ENCODE measurements at regions not wholly inside any gene's neighbourhood (a gene's known extent, or its start where the extent isn't known, plus 50 kb on each side); places are given as distances from the start of the nearest gene placed in this dataset.

DNA sequence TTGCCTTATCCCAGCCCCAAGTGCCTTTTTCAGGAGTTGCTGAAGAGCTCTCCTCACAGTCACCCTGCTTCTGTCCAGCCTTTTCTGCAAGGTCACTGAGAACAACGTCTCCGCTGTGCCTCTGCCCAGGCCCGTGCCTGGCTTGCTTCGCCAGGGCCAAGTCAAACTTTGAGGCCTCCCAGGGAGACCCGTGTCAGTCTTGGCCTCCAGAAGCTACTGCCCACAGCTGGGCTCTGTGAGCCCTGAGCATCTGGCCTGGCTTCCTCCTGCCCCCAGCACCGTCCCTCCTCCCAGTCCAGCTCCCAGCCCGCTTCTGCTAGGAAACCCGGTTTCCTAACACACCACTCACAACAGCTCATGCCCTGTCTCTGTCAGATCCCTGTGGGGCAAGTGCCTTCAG, 165.9 kb downstream of the TEX29 start:
- Histone ChIP-seq H3K27ac (ENCODE audit: low read depth, low read length) (no peak overlapping the region), H3K4me2 (ENCODE audit: low read depth, low read length, poor library complexity, severe bottlenecking) (no peak overlapping the region), H3K27me3 (ENCODE audit: low read length) (no peaks in the 10 kb centered on the region), H4K20me1 (ENCODE audit: low read depth, low read length) (no peaks in the 10 kb centered on the region), H3K9me3 (ENCODE audit: insufficient read depth, low read length) (no peaks in the 10 kb centered on the region), H3K4me3 (ENCODE audit: insufficient read depth, low read length, poor library complexity, severe bottlenecking) (no peak overlapping the region), H3K9ac (ENCODE audit: low read length) (no peak overlapping the region), H2AFZ (ENCODE audit: low read depth, low read length, severe bottlenecking) (no peak overlapping the region), H3F3A (ENCODE audit: insufficient read depth) (no peaks in the 10 kb centered on the region), H3K36me3 (ENCODE audit: low read length) (no peaks in the 10 kb centered on the region), H3K79me2 (ENCODE audit: insufficient read depth, low read length) (no peaks in the 10 kb centered on the region), H3K9me2 (replicated peaks; ENCODE audit: insufficient read depth, low read length) (no peaks in the 10 kb centered on the region)
- TF ChIP-seq, protein P1, sequence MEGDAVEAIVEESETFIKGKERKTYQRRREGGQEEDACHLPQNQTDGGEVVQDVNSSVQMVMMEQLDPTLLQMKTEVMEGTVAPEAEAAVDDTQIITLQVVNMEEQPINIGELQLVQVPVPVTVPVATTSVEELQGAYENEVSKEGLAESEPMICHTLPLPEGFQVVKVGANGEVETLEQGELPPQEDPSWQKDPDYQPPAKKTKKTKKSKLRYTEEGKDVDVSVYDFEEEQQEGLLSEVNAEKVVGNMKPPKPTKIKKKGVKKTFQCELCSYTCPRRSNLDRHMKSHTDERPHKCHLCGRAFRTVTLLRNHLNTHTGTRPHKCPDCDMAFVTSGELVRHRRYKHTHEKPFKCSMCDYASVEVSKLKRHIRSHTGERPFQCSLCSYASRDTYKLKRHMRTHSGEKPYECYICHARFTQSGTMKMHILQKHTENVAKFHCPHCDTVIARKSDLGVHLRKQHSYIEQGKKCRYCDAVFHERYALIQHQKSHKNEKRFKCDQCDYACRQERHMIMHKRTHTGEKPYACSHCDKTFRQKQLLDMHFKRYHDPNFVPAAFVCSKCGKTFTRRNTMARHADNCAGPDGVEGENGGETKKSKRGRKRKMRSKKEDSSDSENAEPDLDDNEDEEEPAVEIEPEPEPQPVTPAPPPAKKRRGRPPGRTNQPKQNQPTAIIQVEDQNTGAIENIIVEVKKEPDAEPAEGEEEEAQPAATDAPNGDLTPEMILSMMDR (IDR thresholded peaks at IDR 0.05; ENCODE audit: insufficient read depth, low read length, poor library complexity, severe bottlenecking), result no peak
- TF ChIP-seq EZH2phosphoT487 (conservative IDR thresholded peaks at IDR 0.05; ENCODE audit: low read length), result no peak

GRCh38 chr13:111486801-111487200, 166.4 kb downstream of the TEX29 start:
- Histone ChIP-seq H3K36me3 (ENCODE audit: low read length) (no peaks in the 10 kb centered on the region), H3K9me2 (replicated peaks; ENCODE audit: insufficient read depth, low read length) (no peaks in the 10 kb centered on the region), H3K4me3 (ENCODE audit: insufficient read depth, low read length, poor library complexity, severe bottlenecking) (no peak overlapping the region), H3K4me2 (ENCODE audit: low read depth, low read length, poor library complexity, severe bottlenecking) (no peak overlapping the region), H3K27ac (ENCODE audit: low read depth, low read length) (no peak overlapping the region), H3K27me3 (ENCODE audit: low read length) (no peaks in the 10 kb centered on the region), H2AFZ (ENCODE audit: low read depth, low read length, severe bottlenecking) (no peak overlapping the region), H3K9ac (ENCODE audit: low read length) (no peak overlapping the region), H3F3A (ENCODE audit: insufficient read depth) (no peaks in the 10 kb centered on the region), H4K20me1 (ENCODE audit: low read depth, low read length) (no peaks in the 10 kb centered on the region), H3K9me3 (ENCODE audit: insufficient read depth, low read length) (no peaks in the 10 kb centered on the region), H3K79me2 (ENCODE audit: insufficient read depth, low read length) (no peaks in the 10 kb centered on the region)
- TF ChIP-seq, protein P1 (IDR thresholded peaks at IDR 0.05; ENCODE audit: insufficient read depth, low read length, poor library complexity, severe bottlenecking), result no peak
- TF ChIP-seq EZH2phosphoT487 (conservative IDR thresholded peaks at IDR 0.05; ENCODE audit: low read length), result no peak

GRCh38 chr13:111488486-111489132, 168.2 kb downstream of the TEX29 start:
- H3K9ac ChIP-seq (ENCODE audit: low read length), result no peak overlapping the region
- H3K79me2 ChIP-seq (ENCODE audit: insufficient read depth, low read length), result no peaks in the 10 kb centered on the region
- no peaks in the 10 kb centered on the region for H3K27me3 ChIP-seq (ENCODE audit: low read length)
- H3K27ac ChIP-seq (ENCODE audit: low read depth, low read length), result no peak overlapping the region
- no peak overlapping the region for H3K4me3 ChIP-seq (ENCODE audit: insufficient read depth, low read length, poor library complexity, severe bottlenecking)
- no peaks in the 10 kb centered on the region for H3F3A ChIP-seq (ENCODE audit: insufficient read depth)
- no peaks in the 10 kb centered on the region for H4K20me1 ChIP-seq (ENCODE audit: low read depth, low read length)
- no peaks in the 10 kb centered on the region for H3K9me3 ChIP-seq (ENCODE audit: insufficient read depth, low read length)
- TF ChIP-seq EZH2phosphoT487 (conservative IDR thresholded peaks at IDR 0.05; ENCODE audit: low read length), result no peak
- TF ChIP-seq, protein P1 (IDR thresholded peaks at IDR 0.05; ENCODE audit: insufficient read depth, low read length, poor library complexity, severe bottlenecking), result no peak
- no peak overlapping the region for H2AFZ ChIP-seq (ENCODE audit: low read depth, low read length, severe bottlenecking)
- no peak overlapping the region for H3K4me2 ChIP-seq (ENCODE audit: low read depth, low read length, poor library complexity, severe bottlenecking)
- no peaks in the 10 kb centered on the region for H3K36me3 ChIP-seq (ENCODE audit: low read length)
- H3K9me2 ChIP-seq (replicated peaks; ENCODE audit: insufficient read depth, low read length), result no peaks in the 10 kb centered on the region
